ENCODE measurements at regions not wholly inside any gene's neighbourhood (a gene's known extent, or its start where the extent isn't known, plus 50 kb on each side); places are given as distances from the start of the nearest gene placed in this dataset.

DNA sequence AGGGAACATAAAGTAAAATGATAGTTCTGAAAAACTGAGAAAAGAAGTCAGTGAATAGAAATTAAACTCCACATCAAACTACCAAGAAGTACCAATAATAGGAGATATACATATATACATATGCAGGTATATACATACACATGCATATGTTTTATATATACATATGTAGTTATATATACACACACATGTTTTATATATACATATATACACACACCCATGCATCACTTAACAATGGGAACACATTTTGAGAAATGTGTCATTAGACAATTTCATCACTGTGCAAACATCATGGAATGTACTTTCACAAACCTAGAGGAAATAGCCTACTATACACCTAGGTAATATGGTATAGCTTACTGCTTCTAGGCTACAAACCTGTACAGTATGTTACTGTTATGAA, 626.8 kb upstream of the PCDH9 start:
- ATAC-seq (replicated peaks; ENCODE audit: extremely low read depth, poor library complexity, severe bottlenecking): no peak

DNA sequence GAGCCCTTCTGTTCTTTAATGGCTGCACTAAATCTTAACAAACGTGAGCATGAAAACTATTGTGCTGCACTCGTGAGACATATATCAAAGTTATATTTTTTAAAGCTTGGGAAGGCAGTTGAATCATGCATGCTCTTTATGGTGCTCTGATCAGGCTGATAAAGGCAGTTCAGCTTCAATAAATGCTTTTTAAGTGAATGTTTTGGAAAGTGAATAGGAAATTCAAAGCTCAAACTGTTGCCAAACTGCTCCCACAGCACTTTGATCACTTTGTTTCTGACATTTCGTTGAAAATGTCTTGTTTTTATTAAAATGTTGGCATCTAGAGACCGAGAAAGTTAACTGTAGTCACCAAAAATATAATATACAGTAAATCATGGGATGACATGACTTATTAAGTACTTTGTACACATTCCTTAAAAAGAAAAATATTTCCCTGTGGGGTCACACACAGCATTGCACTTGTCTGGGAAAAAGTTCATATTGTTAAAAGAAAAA, 625.7 kb upstream of the PCDH9 start:
- H3K9me3 Mint-ChIP-seq: peaks cover 19% of the 10 kb centered on the region

More for the DNA sequence above, 626.8 kb upstream of the PCDH9 start:
- Mint-ChIP-seq H3K4me1 (no peaks in the 10 kb centered on the region), H3K36me3 (ENCODE audit: insufficient read depth) (no peaks in the 10 kb centered on the region), H3K27ac (ENCODE audit: low read depth) (no peak overlapping the region), H3K4me3 (no peak overlapping the region), H3K9me3 (peaks cover 12% of the 10 kb centered on the region), H3K27me3 (no peaks in the 10 kb centered on the region)
- no peak for DNase-seq (ENCODE audit: low spot score in 2 of 2)

DNA sequence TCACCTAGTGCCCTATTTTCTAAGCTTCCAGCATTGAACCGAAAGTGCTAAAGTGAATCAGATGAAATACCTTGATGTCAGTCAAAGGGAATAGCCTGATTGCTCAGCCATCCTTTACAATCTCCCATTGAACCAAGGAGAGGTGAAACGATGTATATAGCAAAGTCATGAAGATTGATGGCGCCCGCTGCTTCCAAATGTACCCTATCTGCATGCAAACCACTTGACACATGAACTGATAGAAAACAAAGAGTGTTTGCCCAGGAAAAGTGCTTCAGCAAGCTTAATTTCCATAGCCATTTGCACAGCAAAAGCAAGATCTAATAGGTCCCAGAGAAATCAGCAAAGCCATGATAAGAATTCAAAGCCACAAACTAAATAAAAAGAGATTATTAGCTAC, 624.9 kb upstream of the PCDH9 start:
- H3K36me3 Mint-ChIP-seq (ENCODE audit: insufficient read depth): no peaks in the 10 kb centered on the region
- no peak overlapping the region for H3K4me3 Mint-ChIP-seq

More for the DNA sequence above, 625.7 kb upstream of the PCDH9 start:
- H3K27me3 Mint-ChIP-seq: no peaks in the 10 kb centered on the region
- no peaks in the 10 kb centered on the region for H3K36me3 Mint-ChIP-seq (ENCODE audit: insufficient read depth)
- H3K4me3 Mint-ChIP-seq: no peak overlapping the region
- DNase-seq (ENCODE audit: low spot score in 2 of 2) (no peak), ATAC-seq (replicated peaks; ENCODE audit: extremely low read depth, poor library complexity, severe bottlenecking) (no peak)
- no peaks in the 10 kb centered on the region for H3K4me1 Mint-ChIP-seq
- no peak overlapping the region for H3K27ac Mint-ChIP-seq (ENCODE audit: low read depth)

DNA sequence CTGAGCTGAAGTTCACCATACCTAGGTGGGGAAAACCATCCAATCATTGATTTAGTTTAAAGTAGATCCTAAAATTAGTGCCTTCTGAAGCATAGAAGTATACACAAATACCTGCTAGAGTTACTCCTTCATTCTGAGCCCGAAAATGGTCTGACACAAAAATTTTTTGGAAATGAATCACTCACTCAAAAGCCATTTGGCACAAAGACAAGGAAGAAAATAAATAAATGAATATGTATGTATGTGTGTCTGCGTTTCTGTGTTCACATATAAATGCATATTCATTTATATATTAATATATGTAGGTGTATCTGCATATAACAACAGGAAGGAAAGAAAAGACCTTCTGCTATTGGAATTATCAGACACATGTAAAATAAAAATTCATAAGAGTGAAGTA, 614.4 kb upstream of the PCDH9 start:
- ATAC-seq (replicated peaks; ENCODE audit: extremely low read depth, poor library complexity, severe bottlenecking) (no peak), DNase-seq (ENCODE audit: low spot score in 2 of 2) (no peak)
- no peaks in the 10 kb centered on the region for H3K36me3 Mint-ChIP-seq (ENCODE audit: insufficient read depth)
- no peaks in the 10 kb centered on the region for H3K27me3 Mint-ChIP-seq
- no peaks in the 10 kb centered on the region for H3K4me1 Mint-ChIP-seq
- no peak overlapping the region for H3K4me3 Mint-ChIP-seq
- H3K27ac Mint-ChIP-seq (ENCODE audit: low read depth): no peak overlapping the region
- H3K9me3 Mint-ChIP-seq: peaks cover 15% of the 10 kb centered on the region

More for the DNA sequence above, 624.9 kb upstream of the PCDH9 start:
- H3K9me3 Mint-ChIP-seq: peaks cover 15% of the 10 kb centered on the region
- ATAC-seq (replicated peaks; ENCODE audit: extremely low read depth, poor library complexity, severe bottlenecking) (no peak), DNase-seq (ENCODE audit: low spot score in 2 of 2) (no peak)
- H3K27me3 Mint-ChIP-seq: no peaks in the 10 kb centered on the region
- H3K4me1 Mint-ChIP-seq: no peaks in the 10 kb centered on the region
- H3K27ac Mint-ChIP-seq (ENCODE audit: low read depth): no peak overlapping the region

DNA sequence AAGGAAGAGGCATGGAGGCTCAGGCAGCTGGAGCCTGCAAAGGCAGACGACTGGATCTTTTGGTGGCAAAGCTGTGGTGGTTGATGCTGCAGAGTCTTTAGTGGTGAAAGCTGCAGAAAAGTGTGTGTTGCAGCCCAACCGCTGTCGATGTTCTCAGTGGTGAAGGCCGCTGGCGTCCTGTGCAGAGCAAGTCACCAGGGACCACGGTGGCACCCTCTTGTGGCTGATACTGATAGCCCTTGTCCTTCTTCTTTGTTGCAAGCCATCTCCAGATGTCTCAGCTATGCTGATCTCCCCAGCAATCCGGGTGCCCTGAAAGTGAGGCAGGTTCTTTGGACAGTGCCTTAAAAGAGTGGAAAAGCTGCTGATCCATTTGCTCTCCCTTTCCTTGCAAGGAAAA, 610.9 kb upstream of the PCDH9 start:
- Mint-ChIP-seq H3K4me1 (no peaks in the 10 kb centered on the region), H3K9me3 (peaks cover 22% of the 10 kb centered on the region), H3K36me3 (ENCODE audit: insufficient read depth) (no peaks in the 10 kb centered on the region), H3K4me3 (no peak overlapping the region), H3K27me3 (no peaks in the 10 kb centered on the region), H3K27ac (ENCODE audit: low read depth) (no peak overlapping the region)
- DNase-seq (ENCODE audit: low spot score in 2 of 2) (no peak), ATAC-seq (replicated peaks; ENCODE audit: extremely low read depth, poor library complexity, severe bottlenecking) (no peak)

DNA sequence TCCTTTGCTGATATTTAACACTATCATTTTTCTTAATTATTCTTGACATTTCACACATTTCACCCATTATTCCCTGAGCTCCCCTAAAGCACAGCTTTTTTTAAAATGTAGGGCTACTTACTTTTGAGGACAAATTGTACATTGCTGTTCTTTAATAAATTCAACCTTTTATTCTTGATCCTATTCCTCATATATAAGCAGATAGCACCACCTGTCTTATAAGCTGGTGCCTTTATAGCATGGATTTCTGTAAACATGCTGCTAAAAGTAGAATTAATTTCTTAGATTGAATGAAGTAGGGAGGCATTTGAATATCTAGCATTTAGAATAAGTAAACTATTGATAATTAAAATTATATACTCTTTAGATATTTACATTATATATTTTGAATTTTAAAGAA, 603.4 kb upstream of the PCDH9 start:
- H3K36me3 Mint-ChIP-seq (ENCODE audit: insufficient read depth): no peaks in the 10 kb centered on the region
- no peaks in the 10 kb centered on the region for H3K4me1 Mint-ChIP-seq
- H3K27ac Mint-ChIP-seq (ENCODE audit: low read depth): no peak overlapping the region
- H3K4me3 Mint-ChIP-seq: no peak overlapping the region
- DNase-seq (ENCODE audit: low spot score in 2 of 2) (no peak), ATAC-seq (replicated peaks; ENCODE audit: extremely low read depth, poor library complexity, severe bottlenecking) (no peak)
- H3K27me3 Mint-ChIP-seq: no peaks in the 10 kb centered on the region
- peaks cover 11% of the 10 kb centered on the region for H3K9me3 Mint-ChIP-seq

DNA sequence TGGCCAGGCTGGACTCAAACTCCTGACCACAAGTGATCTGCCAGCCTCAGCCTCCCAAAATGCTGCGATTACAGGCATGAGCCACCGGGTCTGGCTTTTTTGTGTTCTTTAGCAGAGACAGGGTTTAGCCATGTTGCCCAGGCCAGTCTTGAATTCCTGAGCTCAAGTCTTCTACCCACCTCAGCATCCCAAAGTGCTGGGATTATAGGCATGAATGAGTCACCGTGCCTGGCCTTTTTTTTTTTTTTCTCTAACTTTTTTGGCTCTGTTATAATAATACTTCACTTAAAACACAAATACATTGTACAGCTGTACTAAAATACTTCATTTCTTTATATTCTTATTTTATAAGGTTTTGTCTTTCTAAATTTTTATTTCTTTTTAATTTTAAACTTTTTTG, 599.5 kb upstream of the PCDH9 start:
- ATAC-seq (replicated peaks; ENCODE audit: extremely low read depth, poor library complexity, severe bottlenecking) (no peak), DNase-seq (ENCODE audit: low spot score in 2 of 2) (no peak)
- Mint-ChIP-seq H3K27ac (ENCODE audit: low read depth) (no peak overlapping the region), H3K36me3 (ENCODE audit: insufficient read depth) (no peaks in the 10 kb centered on the region), H3K4me3 (no peak overlapping the region), H3K9me3 (peaks cover 21% of the 10 kb centered on the region), H3K4me1 (no peaks in the 10 kb centered on the region), H3K27me3 (no peaks in the 10 kb centered on the region)

DNA sequence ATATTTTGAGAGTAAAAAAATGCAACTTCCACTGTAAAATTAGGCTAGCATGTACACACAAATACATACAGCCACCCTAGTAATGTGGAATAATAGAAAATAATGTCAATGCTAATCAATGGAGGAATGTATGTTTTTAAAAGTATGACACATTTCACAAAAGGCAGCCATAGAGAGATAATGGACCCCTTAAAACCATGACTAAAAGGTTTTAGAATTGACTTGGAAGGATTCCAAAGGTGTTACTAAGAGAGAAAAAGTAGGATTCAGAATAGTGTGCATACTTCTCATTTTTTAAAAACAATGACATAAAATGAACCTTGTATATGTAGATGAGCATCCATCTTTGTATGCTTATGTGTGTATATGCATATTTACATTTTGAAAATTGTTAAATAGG, 597.9 kb upstream of the PCDH9 start:
- Mint-ChIP-seq H3K27ac (ENCODE audit: low read depth) (no peak overlapping the region), H3K4me1 (no peaks in the 10 kb centered on the region), H3K27me3 (no peaks in the 10 kb centered on the region), H3K36me3 (ENCODE audit: insufficient read depth) (no peaks in the 10 kb centered on the region), H3K4me3 (no peak overlapping the region), H3K9me3 (peaks cover 21% of the 10 kb centered on the region)
- DNase-seq (ENCODE audit: low spot score in 2 of 2): no peak
- ATAC-seq (replicated peaks; ENCODE audit: extremely low read depth, poor library complexity, severe bottlenecking): no peak

DNA sequence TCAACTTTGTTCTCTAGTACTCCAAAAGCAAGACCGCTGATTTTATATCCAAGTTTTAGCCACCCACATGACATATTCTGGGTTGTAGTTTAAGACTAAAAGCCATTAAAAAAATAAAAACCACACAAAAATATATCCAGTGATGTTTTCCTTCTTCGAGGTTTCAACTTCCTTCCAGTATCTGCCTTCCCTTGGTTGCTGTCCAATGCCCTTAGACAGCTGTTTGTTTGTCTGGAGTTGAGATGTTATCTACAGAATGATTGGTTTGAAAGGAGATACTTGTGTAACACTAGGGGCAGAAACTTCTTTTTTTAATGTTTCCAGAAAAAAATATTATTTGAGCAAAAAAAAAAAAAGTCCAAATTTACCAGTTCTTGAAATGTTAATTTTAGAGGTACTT, 591.5 kb upstream of the PCDH9 start:
- no peak for ATAC-seq (replicated peaks; ENCODE audit: extremely low read depth, poor library complexity, severe bottlenecking)
- no peak overlapping the region for H3K27ac Mint-ChIP-seq (ENCODE audit: low read depth)
- DNase-seq (ENCODE audit: low spot score in 2 of 2): no peak
- peaks cover 2% of the 10 kb centered on the region for H3K9me3 Mint-ChIP-seq
- H3K4me1 Mint-ChIP-seq: no peaks in the 10 kb centered on the region
- H3K27me3 Mint-ChIP-seq: no peaks in the 10 kb centered on the region
- H3K36me3 Mint-ChIP-seq (ENCODE audit: insufficient read depth): no peaks in the 10 kb centered on the region
- no peak overlapping the region for H3K4me3 Mint-ChIP-seq

DNA sequence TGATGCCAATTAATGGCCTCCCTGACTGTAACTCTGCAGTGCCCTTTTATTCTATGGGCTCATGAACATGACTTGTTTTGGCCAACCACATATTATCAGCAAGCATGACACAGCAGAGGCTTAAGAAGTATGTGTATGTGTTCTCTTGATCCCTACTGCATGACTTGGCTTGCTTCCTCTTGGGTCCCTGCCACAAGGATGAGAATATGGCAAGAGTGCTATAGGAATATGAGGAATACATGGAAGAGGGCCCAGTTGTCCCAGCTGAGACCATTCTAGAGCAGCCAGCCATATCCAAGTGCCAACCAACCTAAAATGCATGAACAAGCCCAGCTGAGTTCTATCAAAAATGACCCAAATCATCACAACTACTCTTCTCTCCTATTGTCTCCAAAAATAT, 576.7 kb upstream of the PCDH9 start:
- DNase-seq (ENCODE audit: low spot score in 2 of 2) (no peak), ATAC-seq (replicated peaks; ENCODE audit: extremely low read depth, poor library complexity, severe bottlenecking) (no peak)
- no peaks in the 10 kb centered on the region for H3K4me1 Mint-ChIP-seq
- no peaks in the 10 kb centered on the region for H3K27me3 Mint-ChIP-seq
- no peak overlapping the region for H3K27ac Mint-ChIP-seq (ENCODE audit: low read depth)
- H3K4me3 Mint-ChIP-seq: no peak overlapping the region
- no peaks in the 10 kb centered on the region for H3K36me3 Mint-ChIP-seq (ENCODE audit: insufficient read depth)
- H3K9me3 Mint-ChIP-seq: peaks cover 9% of the 10 kb centered on the region

DNA sequence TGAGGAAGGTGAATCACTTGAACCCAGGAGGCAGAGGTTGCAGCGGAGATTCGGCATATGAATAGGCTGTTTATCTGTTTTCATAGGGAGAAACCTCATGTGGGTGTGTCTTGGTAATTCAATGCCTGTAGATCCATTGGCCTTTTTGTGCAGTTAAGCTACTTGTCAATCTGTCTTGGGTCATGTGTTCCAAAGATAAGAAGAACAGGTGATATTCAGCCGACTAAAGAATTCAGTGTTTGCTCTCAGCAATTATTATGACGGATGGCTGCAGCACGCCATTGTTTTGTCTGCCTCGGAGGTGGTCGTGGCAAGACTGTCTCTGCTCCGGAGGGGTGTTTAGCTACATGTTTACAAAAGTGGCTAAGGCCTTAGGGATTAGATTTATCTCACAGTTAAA, 573.0 kb upstream of the PCDH9 start:
- no peak for ATAC-seq (replicated peaks; ENCODE audit: extremely low read depth, poor library complexity, severe bottlenecking)

DNA sequence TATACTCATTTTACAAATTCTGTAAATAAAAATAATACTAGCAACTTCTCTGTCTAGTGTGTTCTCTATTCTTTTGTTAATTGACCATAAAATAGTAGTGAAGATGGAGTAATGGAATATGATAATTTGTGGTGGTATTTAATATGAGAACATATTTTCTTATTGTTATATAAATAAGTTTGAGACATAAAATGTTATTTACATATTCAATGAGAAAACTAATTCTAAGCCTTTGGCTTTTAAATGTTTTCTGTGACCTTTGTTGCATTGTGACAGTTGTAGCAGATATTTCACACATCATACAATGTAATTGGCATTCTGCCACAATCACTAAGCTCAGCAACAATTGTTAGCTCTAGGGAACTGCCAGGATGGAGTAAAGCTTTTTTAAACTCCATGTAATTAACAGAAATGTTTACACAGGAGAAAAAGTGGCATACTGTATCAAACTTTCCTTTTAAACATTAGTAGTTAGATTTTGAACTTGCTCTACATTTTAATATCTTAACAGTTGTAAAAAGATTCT, 562.1 kb upstream of the PCDH9 start:
- Mint-ChIP-seq H3K27ac (ENCODE audit: low read depth) (no peak overlapping the region), H3K9me3 (peaks cover 6% of the 10 kb centered on the region), H3K27me3 (no peaks in the 10 kb centered on the region), H3K36me3 (ENCODE audit: insufficient read depth) (no peaks in the 10 kb centered on the region), H3K4me3 (no peak overlapping the region), H3K4me1 (no peaks in the 10 kb centered on the region)
- no peak for ATAC-seq (replicated peaks; ENCODE audit: extremely low read depth, poor library complexity, severe bottlenecking)
- DNase-seq (ENCODE audit: low spot score in 2 of 2): no peak

More for the DNA sequence above, 573.0 kb upstream of the PCDH9 start:
- Mint-ChIP-seq H3K36me3 (ENCODE audit: insufficient read depth) (no peaks in the 10 kb centered on the region), H3K4me3 (no peak overlapping the region), H3K27ac (ENCODE audit: low read depth) (no peak overlapping the region), H3K9me3 (peaks cover 17% of the 10 kb centered on the region), H3K4me1 (no peaks in the 10 kb centered on the region), H3K27me3 (no peaks in the 10 kb centered on the region)
- no peak for DNase-seq (ENCODE audit: low spot score in 2 of 2)

DNA sequence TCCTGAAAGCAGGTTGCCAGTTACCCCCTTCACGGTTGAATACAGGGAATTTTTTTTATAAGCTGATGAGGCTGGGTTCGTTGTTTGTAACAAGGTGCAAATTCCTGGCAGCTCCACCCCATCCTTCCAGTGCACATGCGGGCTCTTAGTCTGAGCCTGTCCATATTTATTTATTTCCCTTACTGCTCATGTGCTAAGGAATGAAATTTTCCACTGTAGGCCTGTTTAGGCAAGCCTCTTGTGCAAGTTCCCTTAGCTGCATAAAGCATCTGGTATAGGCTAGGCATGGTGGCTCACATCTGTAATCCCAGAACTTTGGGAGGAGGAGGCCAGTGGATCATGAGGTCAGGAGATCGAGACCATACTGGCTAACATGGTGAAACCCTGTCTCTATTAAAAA, 560.9 kb upstream of the PCDH9 start:
- H3K9me3 Mint-ChIP-seq: peaks cover 6% of the 10 kb centered on the region
- DNase-seq (ENCODE audit: low spot score in 2 of 2): no peak
- no peaks in the 10 kb centered on the region for H3K4me1 Mint-ChIP-seq
- no peak overlapping the region for H3K4me3 Mint-ChIP-seq
- ATAC-seq (replicated peaks; ENCODE audit: extremely low read depth, poor library complexity, severe bottlenecking): no peak
- no peaks in the 10 kb centered on the region for H3K27me3 Mint-ChIP-seq
- no peak overlapping the region for H3K27ac Mint-ChIP-seq (ENCODE audit: low read depth)
- no peaks in the 10 kb centered on the region for H3K36me3 Mint-ChIP-seq (ENCODE audit: insufficient read depth)

DNA sequence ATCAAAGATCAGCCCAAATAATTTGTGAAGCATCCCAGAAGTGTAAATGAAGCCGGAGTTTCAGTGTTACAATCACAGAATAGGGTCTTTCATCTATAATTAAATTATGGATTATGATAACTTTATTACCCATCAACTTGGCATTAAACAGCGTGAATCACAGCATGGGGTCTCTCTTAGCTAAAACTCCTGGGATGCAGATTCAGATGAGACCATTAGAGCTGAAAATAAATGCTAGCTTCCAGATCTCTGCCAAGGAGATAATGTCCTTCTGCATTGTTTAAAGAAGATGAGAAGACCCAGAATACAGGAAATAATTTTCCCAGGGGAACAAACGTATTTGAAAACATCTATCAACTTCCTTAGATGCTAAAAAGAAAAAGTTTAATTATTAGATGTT, 546.0 kb upstream of the PCDH9 start:
- DNase-seq (ENCODE audit: low spot score in 2 of 2) (no peak), ATAC-seq (replicated peaks; ENCODE audit: extremely low read depth, poor library complexity, severe bottlenecking) (no peak)
- H3K4me1 Mint-ChIP-seq: no peaks in the 10 kb centered on the region
- no peaks in the 10 kb centered on the region for H3K27me3 Mint-ChIP-seq
- H3K36me3 Mint-ChIP-seq (ENCODE audit: insufficient read depth): no peaks in the 10 kb centered on the region
- H3K27ac Mint-ChIP-seq (ENCODE audit: low read depth): no peak overlapping the region
- peaks cover 9% of the 10 kb centered on the region for H3K9me3 Mint-ChIP-seq
- H3K4me3 Mint-ChIP-seq: no peak overlapping the region
